ENCODE measurements at regions not wholly inside any gene's neighbourhood (a gene's known extent, or its start where the extent isn't known, plus 50 kb on each side); places are given as distances from the start of the nearest gene placed in this dataset.
A peak's percentile ranks its signal among the peaks of the same experiment; 100 is the strongest.

- DNase-seq (ENCODE audit: low read depth) = no peak
Observed at GRCh38 chr2:225937625-225938187, 538.2 kb downstream of the NYAP2 start.

- DNase-seq (ENCODE audit: low read depth) = no peak
Observed at GRCh38 chr2:225932811-225933413, 533.4 kb downstream of the NYAP2 start.

GRCh38 chr2:225930687-225931086, 531.2 kb downstream of the NYAP2 start:
- no peak for DNase-seq (ENCODE audit: low read depth)

GRCh38 chr2:225920621-225921220, 521.2 kb downstream of the NYAP2 start:
- no peak for DNase-seq (ENCODE audit: low read depth)

- no peak for DNase-seq (ENCODE audit: low read depth)
Observed at GRCh38 chr2:225916692-225917091, 517.2 kb downstream of the NYAP2 start.

GRCh38 chr2:225911019-225911418, 511.5 kb downstream of the NYAP2 start:
- DNase-seq (ENCODE audit: low read depth) = no peak

- no peak for DNase-seq (ENCODE audit: low read depth)
Observed at GRCh38 chr2:225895126-225895525, 495.6 kb downstream of the NYAP2 start.

- peak; percentile 56 for DNase-seq (ENCODE audit: low read depth)
Observed at GRCh38 chr2:225894236-225894980, 494.9 kb downstream of the NYAP2 start.

GRCh38 chr2:225893151-225893550, 493.6 kb downstream of the NYAP2 start:
- no peak for DNase-seq (ENCODE audit: low read depth)

GRCh38 chr2:225891771-225892170, 492.3 kb downstream of the NYAP2 start:
- DNase-seq (ENCODE audit: low read depth) = no peak

GRCh38 chr2:225891013-225891412, 491.5 kb downstream of the NYAP2 start:
- no peak for DNase-seq (ENCODE audit: low read depth)

- peak; percentile 88 for DNase-seq (ENCODE audit: low read depth)
Observed at GRCh38 chr2:225889452-225889851, 489.9 kb downstream of the NYAP2 start.

GRCh38 chr2:225867071-225867470, 467.6 kb downstream of the NYAP2 start:
- DNase-seq (ENCODE audit: low read depth) = no peak

GRCh38 chr2:225865468-225865867, 466.0 kb downstream of the NYAP2 start:
- DNase-seq (ENCODE audit: low read depth) = no peak

- DNase-seq (ENCODE audit: low read depth) = no peak
Observed at GRCh38 chr2:225864394-225864793, 464.9 kb downstream of the NYAP2 start.

GRCh38 chr2:225842939-225843338, 443.4 kb downstream of the NYAP2 start:
- peak; percentile 4 for DNase-seq (ENCODE audit: low read depth)

- DNase-seq (ENCODE audit: low read depth) = no peak
Observed at GRCh38 chr2:225841314-225841713, 441.8 kb downstream of the NYAP2 start.

GRCh38 chr2:225837328-225837727, 437.8 kb downstream of the NYAP2 start:
- no peak for DNase-seq (ENCODE audit: low read depth)

GRCh38 chr2:225824748-225825449, 425.4 kb downstream of the NYAP2 start:
- DNase-seq (ENCODE audit: low read depth) = no peak

- no peak for DNase-seq (ENCODE audit: low read depth)
Observed at GRCh38 chr2:225821351-225821750, 421.8 kb downstream of the NYAP2 start.

- DNase-seq (ENCODE audit: low read depth) = no peak
Observed at GRCh38 chr2:225820826-225821225, 421.3 kb downstream of the NYAP2 start.

- no peak for DNase-seq (ENCODE audit: low read depth)
Observed at GRCh38 chr2:225814554-225814953, 415.0 kb downstream of the NYAP2 start.

Measured in HS-5 (cell line).